ENCODE measurements at regions not wholly inside any gene's neighbourhood (a gene's known extent, or its start where the extent isn't known, plus 50 kb on each side); places are given as distances from the start of the nearest gene placed in this dataset.

- no peak for DNase-seq (ENCODE audit: extremely low spot score, unreplicated experiment)
- peaks cover 35% of the 10 kb centered on the region for H3K4me1 Mint-ChIP-seq (ENCODE audit: unreplicated experiment)
- no peak overlapping the region for H3K4me3 Mint-ChIP-seq (ENCODE audit: unreplicated experiment)
- no peak for TF ChIP-seq CTCF (IDR thresholded peaks at IDR 0.05)
- no peaks in the 10 kb centered on the region for H3K27me3 Mint-ChIP-seq (ENCODE audit: unreplicated experiment)
- no peaks in the 10 kb centered on the region for H3K9me3 Mint-ChIP-seq (ENCODE audit: unreplicated experiment)
- H3K27ac Mint-ChIP-seq (ENCODE audit: unreplicated experiment), result no peak overlapping the region
- H3K36me3 Mint-ChIP-seq (ENCODE audit: unreplicated experiment), result no peaks in the 10 kb centered on the region
These were observed 254.0 kb upstream of the IL12A start for GRCh38 chr3:159734681-159735080.

GRCh38 chr3:159739166-159739565 lies 249.5 kb upstream of the IL12A start:
- DNase-seq (ENCODE audit: extremely low spot score, unreplicated experiment), result no peak
- Mint-ChIP-seq H3K4me3 (ENCODE audit: unreplicated experiment) (no peak overlapping the region), H3K9me3 (ENCODE audit: unreplicated experiment) (no peaks in the 10 kb centered on the region), H3K4me1 (ENCODE audit: unreplicated experiment) (peaks cover 9% of the 10 kb centered on the region), H3K27me3 (ENCODE audit: unreplicated experiment) (no peaks in the 10 kb centered on the region), H3K27ac (ENCODE audit: unreplicated experiment) (no peak overlapping the region), H3K36me3 (ENCODE audit: unreplicated experiment) (no peaks in the 10 kb centered on the region)
- TF ChIP-seq CTCF (IDR thresholded peaks at IDR 0.05), result no peak

- no peaks in the 10 kb centered on the region for H3K27me3 Mint-ChIP-seq (ENCODE audit: unreplicated experiment)
- no peak for DNase-seq (ENCODE audit: extremely low spot score, unreplicated experiment)
- no peak overlapping the region for H3K4me3 Mint-ChIP-seq (ENCODE audit: unreplicated experiment)
- no peaks in the 10 kb centered on the region for H3K36me3 Mint-ChIP-seq (ENCODE audit: unreplicated experiment)
- no peak for TF ChIP-seq CTCF (IDR thresholded peaks at IDR 0.05)
- peaks cover 2% of the 10 kb centered on the region for H3K4me1 Mint-ChIP-seq (ENCODE audit: unreplicated experiment)
- no peaks in the 10 kb centered on the region for H3K9me3 Mint-ChIP-seq (ENCODE audit: unreplicated experiment)
- no peak overlapping the region for H3K27ac Mint-ChIP-seq (ENCODE audit: unreplicated experiment)
These were observed 248.7 kb upstream of the IL12A start for GRCh38 chr3:159739969-159740368.

- H3K36me3 Mint-ChIP-seq (ENCODE audit: unreplicated experiment), result no peaks in the 10 kb centered on the region
- no peak overlapping the region for H3K4me3 Mint-ChIP-seq (ENCODE audit: unreplicated experiment)
- peaks cover 2% of the 10 kb centered on the region for H3K4me1 Mint-ChIP-seq (ENCODE audit: unreplicated experiment)
- DNase-seq (ENCODE audit: extremely low spot score, unreplicated experiment), result no peak
- no peak for TF ChIP-seq CTCF (IDR thresholded peaks at IDR 0.05)
- no peaks in the 10 kb centered on the region for H3K27me3 Mint-ChIP-seq (ENCODE audit: unreplicated experiment)
- no peak overlapping the region for H3K27ac Mint-ChIP-seq (ENCODE audit: unreplicated experiment)
- H3K9me3 Mint-ChIP-seq (ENCODE audit: unreplicated experiment), result no peaks in the 10 kb centered on the region
These were observed 247.4 kb upstream of the IL12A start for GRCh38 chr3:159741281-159741680.

GRCh38 chr3:159748425-159748824 lies 240.2 kb upstream of the IL12A start:
- H3K9me3 Mint-ChIP-seq (ENCODE audit: unreplicated experiment), result no peaks in the 10 kb centered on the region
- no peaks in the 10 kb centered on the region for H3K27me3 Mint-ChIP-seq (ENCODE audit: unreplicated experiment)

More at GRCh38 chr3:159748425-159748824, 240.2 kb upstream of the IL12A start:
- TF ChIP-seq CTCF (IDR thresholded peaks at IDR 0.05), result no peak
- H3K4me3 Mint-ChIP-seq (ENCODE audit: unreplicated experiment), result no peak overlapping the region
- H3K36me3 Mint-ChIP-seq (ENCODE audit: unreplicated experiment), result no peaks in the 10 kb centered on the region
- no peak for DNase-seq (ENCODE audit: extremely low spot score, unreplicated experiment)
- peaks cover 18% of the 10 kb centered on the region for H3K4me1 Mint-ChIP-seq (ENCODE audit: unreplicated experiment)
- H3K27ac Mint-ChIP-seq (ENCODE audit: unreplicated experiment), result no peak overlapping the region
